ENCODE measurements at regions not wholly inside any gene's neighbourhood (a gene's known extent, or its start where the extent isn't known, plus 50 kb on each side); places are given as distances from the start of the nearest gene placed in this dataset.
A peak's percentile ranks its signal among the peaks of the same experiment; 100 is the strongest.

DNA sequence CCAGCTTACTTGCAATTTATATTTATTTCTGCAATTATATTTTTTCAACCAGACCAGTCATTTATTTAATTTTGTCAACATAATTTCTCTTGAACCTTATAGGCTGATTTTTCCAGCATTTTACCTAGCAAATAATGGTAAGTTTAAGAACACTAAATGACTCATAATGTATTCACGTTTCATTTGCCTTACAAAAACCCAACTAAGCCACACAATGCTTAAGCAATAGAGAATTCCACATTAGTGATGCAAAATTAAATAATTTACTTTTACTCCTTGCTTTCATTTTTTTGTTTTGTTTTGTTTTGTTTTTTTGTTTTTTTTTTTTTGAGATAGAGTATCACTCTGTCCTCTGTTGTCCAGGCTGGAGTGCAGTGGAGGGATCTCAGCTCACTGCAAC lies 110.4 kb upstream of the VRK2 start:
- DNase-seq, result no peak

DNA sequence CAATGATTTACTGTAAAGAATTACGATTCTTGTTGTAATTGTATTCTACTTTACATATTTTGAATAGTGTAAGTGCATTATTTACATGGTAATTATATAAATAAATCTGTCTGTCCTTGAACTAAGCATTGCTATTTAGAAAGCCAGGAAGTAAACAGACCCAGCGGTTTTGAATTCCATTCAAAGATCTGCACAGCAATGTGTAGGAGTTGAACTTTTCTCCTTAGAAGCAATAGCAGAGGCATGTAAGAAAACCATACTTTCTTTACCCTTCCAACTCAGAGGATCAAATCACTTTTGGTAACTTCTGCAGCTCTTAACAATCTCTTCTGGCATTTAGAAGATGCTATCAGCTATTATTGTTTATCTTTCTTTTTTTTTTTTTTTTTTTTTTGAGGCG lies 109.2 kb upstream of the VRK2 start:
- no peak for DNase-seq

DNA sequence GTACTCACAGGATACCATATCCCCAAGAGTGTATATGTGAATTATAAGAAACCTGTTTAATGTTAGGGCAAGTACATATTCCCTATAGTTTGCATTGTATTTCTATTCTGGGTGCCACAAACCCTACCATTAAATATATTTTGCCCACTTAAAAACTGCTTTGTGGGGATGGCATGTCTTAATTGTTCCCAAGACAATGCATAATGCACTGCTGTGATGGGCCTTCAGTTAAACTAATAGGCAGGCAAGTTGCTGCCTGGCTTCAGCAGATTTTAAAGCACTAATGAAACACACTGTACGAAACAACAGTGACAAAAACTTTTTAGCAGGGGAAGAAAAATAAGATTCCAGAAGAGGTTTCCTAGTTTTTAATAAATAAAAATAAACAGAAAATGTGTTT lies 104.8 kb upstream of the VRK2 start:
- no peak for DNase-seq

DNA sequence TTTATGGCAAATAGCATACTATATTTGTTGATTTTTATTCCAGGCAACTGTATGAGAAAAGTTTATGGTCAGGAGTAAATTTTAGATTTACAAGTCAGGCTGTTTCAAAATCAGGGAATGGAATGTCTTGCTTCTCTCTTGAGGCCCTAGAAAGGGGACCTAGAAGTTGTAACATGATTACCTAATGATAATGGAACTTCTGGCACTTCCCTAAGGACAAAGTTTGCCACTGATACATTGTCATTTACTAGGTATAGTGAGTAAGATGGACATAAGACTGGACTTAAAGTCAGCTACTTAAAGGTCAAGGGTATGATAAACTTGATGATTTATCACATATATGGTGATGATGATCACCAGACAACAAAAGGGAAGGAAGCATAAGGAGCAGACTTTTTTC lies 103.3 kb upstream of the VRK2 start:
- DNase-seq, result no peak

DNA sequence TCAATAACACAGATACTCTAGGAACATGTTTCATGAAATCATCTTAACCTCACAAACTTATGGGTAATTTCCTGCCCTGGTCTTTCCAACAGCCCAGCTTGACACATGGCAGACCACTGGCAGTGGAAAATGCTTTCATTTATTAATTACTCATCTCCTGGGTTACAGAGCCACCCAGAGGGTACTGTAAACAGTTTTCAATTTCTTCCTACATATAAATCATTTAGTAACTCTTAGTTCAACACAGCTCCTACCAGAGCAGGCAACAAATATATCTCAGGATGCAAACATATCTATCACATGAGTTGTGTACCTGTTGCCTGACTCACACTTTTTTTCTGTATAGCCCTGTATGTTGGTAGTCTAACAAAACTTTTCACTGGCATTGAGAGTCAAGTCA lies 99.2 kb upstream of the VRK2 start:
- no peak for DNase-seq

DNA sequence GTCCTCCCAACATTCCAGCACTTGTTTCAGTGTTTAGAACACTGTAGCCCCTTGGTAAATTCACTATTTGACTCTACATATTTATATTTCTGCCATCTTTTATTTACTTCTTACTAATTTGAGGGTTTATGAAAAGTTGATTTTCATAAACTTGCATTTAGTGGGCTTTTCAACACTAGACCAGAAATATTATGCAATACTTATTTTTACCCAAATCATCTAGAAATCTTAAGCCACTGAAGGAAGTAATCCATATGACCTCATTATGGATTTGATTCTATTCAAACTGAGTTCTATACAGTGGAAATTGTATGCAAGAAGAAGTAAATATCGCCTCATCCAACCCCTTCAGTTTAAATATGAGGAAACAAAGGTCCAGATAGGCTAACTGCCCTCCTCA lies 92.6 kb upstream of the VRK2 start:
- no peak for DNase-seq

DNA sequence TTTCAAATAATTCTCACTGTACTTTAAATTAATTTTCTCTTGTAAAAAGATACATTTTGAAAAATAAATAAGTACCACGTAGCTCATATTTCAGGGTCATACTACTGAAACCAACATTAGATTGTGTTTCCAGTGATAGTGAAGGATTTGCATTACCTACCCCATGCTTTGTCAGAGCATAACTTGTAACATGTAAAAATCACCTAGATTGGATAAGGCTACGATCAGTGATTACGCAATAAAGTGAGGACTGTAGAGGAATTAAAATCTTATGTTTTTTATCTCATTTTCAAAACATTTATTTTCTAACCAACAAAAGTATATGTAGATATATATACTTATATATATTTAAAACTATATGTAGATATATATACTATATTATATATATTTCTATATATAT lies 89.4 kb upstream of the VRK2 start:
- DNase-seq, result no peak

DNA sequence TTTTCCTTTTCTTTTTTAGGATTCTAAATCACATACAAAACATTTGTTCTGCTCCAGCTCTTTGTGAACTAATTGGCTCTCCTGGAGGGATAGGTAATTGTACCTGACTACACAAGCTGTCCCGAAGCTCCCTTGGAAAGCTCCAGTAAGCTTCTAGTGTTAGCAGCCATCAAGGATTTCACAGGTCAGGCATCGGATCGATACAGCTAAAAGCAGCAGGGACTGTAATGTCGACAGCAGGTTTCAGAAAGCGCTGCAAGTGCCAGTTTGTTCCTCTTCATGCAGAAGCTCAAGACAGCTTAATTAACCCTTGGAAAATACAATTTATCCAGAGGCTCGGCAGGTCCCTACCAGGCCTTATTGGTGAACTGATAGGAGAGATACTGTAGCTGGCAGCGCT lies 87.2 kb upstream of the VRK2 start:
- no peak for DNase-seq

DNA sequence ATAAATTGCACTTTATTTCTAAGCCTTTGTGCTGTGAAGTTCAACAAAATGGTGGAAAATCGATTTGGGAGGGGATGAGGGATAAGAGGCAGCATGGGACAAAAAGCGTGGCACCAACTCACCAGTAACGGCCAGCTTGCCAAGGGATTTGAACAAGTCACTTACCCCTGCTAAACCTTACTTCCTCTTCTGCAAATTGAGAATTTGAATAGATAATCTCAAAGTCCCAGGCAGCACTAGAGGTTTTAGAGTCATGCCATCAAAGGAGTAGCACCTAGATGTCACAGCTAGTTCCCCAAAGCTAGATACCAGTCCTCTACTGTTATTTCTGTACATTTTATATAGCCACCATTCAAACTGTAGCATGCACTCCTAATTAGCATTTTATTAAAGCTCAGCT lies 83.7 kb upstream of the VRK2 start:
- no peak for DNase-seq

DNA sequence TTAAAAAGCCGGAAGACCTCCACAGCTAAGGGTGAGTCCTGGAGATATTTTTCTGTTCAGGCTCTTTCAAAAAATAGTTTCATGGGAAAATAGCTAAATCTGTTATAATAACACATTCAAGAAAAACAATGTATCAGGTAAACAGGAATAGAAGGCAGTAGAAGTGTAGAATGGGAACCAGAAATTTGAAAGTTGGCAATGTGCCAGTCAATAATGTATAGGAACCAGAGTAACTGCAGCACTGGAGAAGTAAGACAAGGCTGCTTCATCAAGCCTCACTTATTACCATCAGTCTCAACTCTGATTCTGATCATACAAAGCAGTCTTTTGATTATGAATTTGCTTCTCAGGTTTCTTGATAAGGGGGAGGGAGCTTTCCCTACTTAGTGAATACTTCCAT lies 81.4 kb upstream of the VRK2 start:
- no peak for DNase-seq

DNA sequence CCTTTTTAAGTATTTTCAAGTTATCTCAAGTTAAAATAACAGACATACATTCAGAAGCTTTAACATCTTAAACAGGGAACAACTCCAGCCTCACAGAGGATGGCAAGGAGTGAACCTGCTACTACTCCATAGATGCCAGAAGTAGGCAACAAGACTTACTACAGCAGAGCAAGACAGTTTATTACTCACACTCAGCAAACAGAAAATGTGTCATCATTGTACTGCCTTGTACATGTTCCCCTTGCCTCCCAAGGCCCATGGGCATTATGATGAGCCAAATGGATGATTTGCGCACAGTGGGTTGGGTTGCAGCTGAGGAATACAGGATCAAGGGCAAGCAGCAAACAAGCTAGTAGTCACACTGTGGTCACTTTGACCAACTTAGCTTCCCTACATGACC lies 80.6 kb upstream of the VRK2 start:
- no peak for DNase-seq

DNA sequence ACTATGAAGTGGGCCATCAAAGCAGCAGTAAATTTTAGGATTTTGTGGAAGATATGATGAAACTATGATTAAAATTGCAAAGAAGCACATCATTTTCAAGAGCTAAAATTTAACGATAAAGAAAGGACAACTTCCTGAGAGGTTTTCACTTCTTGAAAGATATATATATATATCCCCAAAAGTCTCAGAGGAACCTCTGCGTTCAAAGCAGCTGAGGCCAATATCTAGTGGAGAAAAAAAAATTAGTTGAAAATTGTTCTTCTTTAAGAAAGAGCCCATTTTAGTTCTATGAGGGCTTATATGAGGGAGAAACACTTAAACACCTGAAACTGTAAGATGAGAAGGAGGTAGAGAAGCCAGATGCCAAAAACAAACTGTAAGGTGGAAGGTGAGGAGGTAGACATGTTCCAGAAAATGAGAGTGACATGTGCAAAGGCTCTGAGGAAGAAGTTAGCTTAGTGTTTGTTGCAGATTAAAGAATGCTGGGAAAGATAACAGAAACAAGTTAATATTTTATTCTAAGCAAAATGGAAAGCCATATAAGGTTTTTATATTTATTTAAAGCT lies 72.9 kb upstream of the VRK2 start:
- no peak for DNase-seq

DNA sequence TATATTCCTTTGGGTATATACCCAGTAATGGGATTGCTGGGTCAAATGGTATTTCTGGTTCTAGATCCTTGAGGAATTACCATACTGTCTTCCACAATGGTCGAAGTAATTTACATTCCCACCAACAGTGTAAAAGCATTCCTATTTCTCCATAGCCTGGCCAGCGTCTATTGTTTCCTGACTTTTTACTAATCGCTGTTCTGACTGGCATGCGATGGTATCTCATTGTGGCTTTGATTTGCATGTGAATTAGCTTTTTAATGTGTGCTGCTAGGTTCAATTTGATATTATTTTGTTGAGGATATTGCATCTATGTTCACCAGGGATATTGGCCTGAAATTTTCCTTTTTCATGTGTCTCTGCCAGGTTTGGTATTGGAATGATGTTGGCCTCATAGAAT lies 67.4 kb upstream of the VRK2 start:
- no peak for DNase-seq

DNA sequence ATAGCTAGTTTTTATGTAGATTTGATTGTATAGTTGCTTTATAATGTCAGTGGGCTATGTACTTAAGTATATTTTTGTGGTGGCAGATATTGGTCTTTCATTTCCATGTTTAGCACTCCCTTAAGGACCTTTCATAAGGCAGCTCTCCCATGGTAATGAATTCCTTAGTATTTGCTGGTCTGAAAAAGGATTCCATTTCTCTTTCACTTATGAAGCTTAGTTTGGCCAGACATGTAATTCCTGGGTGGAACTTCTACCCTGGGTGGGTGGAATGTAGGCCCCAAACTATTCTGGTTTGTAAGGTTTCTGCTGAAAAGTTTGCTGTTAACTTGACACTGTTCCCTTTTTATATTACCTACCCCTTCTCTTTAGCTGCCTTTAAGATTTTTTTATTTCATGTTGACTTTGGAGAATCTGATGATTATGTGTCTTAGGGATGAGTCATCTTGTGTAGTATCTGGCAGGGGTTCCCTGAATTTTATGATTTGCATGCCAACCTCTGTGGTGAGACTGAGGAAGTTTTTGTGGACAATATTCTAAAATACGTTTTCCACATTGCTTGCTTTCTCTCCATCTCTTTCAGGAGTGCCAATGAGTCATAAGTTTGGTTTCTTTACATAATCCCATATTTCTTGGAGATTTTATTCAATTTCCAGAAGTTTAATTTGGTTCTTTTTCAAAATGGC lies 65.4 kb upstream of the VRK2 start:
- DNase-seq, result peak in 1 of 3 donors; percentile 11

DNA sequence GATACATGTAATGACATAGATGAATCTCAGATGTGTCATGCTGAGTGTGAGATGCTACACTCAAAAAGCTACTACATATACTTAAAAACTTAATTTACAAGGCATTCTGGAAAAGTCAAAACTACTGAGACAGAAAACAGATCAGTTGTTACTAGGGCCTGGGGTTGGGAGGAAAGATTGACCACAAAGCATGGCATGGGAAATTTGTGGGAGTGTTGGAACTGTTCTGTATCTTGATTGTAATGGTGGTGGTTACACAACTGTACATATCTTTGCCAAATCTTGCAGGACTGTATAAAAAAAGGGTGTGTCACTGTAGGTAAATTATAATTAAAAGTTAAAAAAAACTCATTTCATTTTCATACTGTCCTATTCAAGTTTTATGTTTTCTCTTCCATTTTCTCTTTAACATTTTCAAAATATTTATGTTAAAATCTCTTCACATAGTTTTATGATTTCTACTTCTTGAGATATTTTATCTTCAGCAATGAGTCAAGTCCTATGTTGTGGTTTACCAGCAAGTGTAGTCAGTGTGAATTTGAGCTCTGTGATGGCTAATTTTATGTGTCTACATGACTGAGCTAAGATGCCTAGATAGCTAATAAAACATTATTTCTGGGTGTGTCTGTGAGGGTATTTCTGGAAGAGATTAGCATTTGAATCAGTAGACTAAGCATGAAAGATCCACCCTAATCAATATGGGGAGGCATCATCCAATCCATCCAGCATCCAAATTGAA lies 58.6 kb upstream of the VRK2 start:
- no peak for DNase-seq

DNA sequence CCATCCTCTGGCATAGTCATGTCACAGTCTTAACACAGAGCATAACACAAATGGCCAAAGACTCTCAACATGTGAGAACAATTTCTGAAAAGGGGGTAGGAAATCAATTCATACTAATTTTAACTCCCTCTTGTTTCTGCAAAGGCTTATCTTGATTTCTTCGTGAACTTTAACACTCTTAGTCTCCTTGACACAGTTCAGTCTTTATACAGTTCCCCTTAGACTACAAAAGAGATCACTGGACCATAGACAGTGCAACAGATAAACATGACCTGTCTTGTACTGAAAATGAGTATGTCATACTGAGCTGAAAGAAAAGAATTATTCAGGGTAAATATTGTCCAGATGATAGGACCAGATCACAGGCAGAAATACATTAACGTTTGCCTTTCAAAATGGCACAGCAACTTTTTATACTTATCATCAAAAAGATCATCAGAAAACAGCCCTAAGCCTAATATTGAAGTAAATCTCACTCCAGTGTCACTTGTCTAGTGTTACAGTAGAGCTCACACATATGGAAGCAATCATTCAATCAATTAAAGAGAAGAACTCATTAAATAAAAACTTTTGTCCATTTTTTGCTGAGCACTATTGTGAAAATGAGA lies 56.4 kb upstream of the VRK2 start:
- DNase-seq, result no peak

Data from muscle of back (tissue), 3 donors.